GM21360 (cell line): ENCODE measurements at regions not wholly inside any gene's neighbourhood (a gene's known extent, or its start where the extent isn't known, plus 50 kb on each side); places are given as distances from the start of the nearest gene placed in this dataset.
"Not testable (repeated sequence)": the region's sequence is repeated elsewhere in the genome, so short reads cannot be mapped to it uniquely, and the experiment has no call there.

Source experiments
- ATAC-seq: cut with Tn5 transposase; IDR thresholded peaks from one replicate; pipeline ENCODE4 v1.9.1; 2021; ENCODE audit warnings: mild to moderate bottlenecking, moderate library complexity; ENCODE audit not compliant: unreplicated experiment

- no peak for ATAC-seq
These were observed 2695.8 kb downstream of the PCDH9 start for GRCh38 chr13:64534302-64534701.

DNA sequence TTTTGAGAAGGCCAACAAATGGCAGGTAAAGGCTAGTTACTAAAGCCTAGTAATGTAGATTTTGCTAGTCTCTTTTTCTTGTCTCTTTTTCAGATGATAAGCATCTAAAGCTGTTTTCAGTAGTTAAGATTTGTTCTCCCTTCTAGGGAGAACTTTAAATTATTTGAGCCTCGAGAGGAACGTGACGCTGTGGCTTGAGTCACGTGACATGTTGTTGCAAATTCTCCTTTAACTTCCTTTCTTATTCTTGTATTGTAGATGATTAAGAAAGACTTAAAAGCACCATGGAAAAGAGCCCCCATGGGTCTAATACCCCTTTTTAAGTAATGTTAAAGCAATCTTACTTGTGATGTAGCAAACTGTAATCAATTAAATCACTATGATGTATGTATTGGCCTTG lies 2698.7 kb downstream of the PCDH9 start:
- no peak for ATAC-seq

- no peak for ATAC-seq
These were observed 2700.2 kb downstream of the PCDH9 start for GRCh38 chr13:64529874-64530485.

DNA sequence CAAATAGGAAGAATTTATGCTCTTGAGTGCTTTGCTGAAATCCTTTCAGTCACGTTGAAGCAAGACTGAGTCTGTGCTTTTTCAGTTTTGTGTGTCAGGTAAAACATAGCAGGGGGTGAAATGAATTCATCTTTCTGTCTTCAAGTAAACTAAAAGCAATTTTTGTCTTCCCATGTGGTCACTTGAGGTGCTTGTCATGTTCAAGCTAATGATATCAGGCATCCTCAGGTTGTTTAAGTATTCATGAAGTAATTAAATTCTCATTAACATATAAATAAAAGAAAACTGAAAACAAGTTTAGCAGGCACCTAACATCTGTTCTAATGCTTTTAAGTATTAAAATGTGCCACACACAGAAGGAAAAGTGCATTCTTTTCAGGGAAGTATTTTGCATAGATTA lies 2701.3 kb downstream of the PCDH9 start:
- no peak for ATAC-seq

- ATAC-seq = no peak
These were observed 2702.6 kb downstream of the PCDH9 start for GRCh38 chr13:64527561-64527960.

DNA sequence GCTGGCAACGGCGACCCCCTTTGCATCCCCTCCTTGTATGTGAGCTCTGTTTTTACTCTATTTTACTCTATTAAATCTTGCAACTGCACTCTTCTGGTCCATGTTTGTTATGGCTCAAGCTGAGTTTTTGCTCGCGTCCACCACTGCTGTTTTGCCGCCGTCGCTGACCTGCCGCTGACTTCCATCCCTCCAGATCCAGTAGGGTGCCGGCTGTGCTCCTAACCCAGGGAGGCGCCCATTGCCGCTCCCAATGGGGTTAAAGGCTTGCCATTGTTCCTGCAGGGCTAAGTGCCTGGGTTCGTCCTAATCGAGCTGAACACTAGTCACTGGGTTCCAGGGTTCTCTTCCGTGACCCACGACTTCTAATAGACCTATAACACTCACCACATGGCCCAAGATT lies 2704.4 kb downstream of the PCDH9 start:
- ATAC-seq = no peak

- ATAC-seq = no peak
These were observed 2719.4 kb downstream of the PCDH9 start for GRCh38 chr13:64510747-64511146.

DNA sequence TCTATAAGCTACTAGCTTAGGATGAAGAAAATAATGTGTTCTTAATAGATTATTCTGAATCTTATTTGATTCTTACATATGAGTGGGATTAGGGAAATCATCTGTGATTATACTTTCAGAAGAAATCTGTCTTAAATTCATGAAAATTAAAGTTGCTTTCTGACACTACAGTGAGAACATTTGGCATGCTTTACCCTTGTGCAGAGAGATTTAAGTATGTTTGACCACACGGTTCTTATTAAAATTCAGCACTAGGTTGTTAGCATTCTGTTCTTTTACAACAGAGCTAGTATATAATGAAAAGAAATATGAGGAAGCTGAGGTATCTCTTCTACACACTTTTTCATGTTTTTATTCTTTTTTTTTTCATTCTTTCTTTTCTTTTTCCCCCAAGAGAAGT lies 2723.9 kb downstream of the PCDH9 start:
- ATAC-seq = no peak

DNA sequence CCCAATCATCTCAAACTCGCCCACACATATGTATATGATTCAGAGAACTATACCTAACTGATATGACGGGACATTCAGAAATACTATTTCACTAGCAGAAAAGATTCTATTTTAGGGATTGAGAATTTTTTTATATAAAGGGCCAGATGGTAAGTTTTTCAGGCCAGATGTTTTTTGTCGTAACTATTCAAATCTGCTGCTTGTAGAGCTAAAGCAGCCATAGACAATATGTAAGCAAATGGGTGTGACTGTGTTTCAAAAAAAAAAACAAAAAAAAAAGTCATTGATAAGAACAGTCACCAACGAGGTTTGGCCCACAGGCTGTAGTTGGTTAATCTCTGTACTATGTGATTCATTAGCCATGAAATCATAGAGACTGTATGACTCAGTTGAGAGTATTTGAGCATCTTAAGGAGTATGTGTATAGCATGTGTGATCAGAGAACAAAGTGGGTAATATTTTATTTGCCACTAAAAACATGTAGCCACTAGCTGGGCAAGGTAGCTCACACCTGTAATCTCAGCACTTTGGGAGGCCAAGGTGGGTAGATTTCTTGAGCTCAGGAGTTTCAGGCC lies 2724.7 kb downstream of the PCDH9 start:
- no peak for ATAC-seq

- no peak for ATAC-seq
These were observed 2741.4 kb downstream of the PCDH9 start for GRCh38 chr13:64488731-64489130.

GRCh38 chr13:64482373-64482772 lies 2747.8 kb downstream of the PCDH9 start:
- ATAC-seq = no peak

GRCh38 chr13:64480672-64481071 lies 2749.5 kb downstream of the PCDH9 start:
- ATAC-seq = no peak

DNA sequence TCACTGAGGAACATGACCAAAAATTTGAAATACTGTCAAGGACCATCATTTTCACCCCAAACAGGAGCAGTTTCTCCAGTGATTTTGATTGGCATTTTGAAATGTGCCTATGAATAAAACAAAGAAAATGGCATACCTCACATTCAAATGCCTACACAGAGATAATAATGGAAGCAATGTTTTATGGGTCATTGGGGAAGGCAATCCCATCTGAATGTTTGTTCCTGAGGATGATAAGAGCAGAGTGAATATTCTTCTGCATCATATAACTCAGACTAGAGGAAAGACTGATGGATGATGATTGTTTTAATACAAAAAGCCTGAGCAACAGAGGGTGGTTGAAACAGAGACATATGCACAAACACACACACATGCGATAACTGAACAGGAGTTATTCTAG lies 2749.9 kb downstream of the PCDH9 start:
- no peak for ATAC-seq

- no peak for ATAC-seq
These were observed 2753.0 kb downstream of the PCDH9 start for GRCh38 chr13:64477146-64477545.

DNA sequence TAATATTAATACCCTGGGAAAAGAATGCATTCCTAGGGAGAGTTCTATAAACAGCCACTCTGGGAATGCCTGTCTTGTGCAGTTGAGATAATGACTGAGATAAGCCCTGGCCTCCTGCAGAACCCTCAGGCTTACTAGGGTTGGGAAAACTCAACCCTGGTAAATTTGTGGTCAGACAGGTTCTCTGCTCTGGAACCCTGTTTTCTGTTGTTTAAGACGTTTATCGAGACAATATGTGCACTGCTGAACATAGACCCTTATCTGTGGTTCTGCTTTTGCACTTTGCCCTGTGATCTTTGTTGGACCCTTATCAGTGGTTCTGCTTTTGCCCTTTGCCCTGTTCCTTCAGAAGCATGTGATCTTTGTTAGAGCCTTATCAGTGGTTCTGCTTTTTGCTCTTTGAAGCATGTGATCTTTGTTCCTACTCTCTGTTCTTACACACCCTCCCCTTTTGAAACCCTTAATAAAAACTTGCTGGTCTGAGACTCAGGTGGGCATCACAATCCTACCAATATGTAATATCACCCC lies 2754.0 kb downstream of the PCDH9 start:
- ATAC-seq = not testable (repeated sequence)

GRCh38 chr13:64471916-64472315 lies 2758.2 kb downstream of the PCDH9 start:
- ATAC-seq = no peak

- no peak for ATAC-seq
These were observed 2759.4 kb downstream of the PCDH9 start for GRCh38 chr13:64470751-64471150.

GRCh38 chr13:64459778-64460177 lies 2770.4 kb downstream of the PCDH9 start:
- ATAC-seq = no peak

DNA sequence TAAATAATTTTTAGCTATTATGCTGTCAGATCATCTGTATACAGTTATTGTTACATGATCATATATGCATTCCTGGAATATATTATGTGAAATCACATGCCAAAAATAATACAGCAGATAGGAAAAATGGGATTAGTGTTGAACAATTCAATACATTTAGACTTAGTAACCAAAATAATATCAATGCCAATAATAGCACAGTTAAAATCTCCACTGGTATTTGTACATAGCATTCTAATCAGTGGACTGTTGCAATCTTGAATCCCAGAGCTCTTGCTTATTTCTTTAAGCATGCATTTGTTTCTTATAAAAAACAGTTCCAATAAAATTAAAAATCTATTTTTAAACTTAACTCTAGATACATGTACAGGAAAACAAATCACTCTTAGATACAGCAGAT lies 2772.2 kb downstream of the PCDH9 start:
- no peak for ATAC-seq

- ATAC-seq = no peak
These were observed 2775.0 kb downstream of the PCDH9 start for GRCh38 chr13:64455124-64455523.

GRCh38 chr13:64453831-64454230 lies 2776.3 kb downstream of the PCDH9 start:
- no peak for ATAC-seq

DNA sequence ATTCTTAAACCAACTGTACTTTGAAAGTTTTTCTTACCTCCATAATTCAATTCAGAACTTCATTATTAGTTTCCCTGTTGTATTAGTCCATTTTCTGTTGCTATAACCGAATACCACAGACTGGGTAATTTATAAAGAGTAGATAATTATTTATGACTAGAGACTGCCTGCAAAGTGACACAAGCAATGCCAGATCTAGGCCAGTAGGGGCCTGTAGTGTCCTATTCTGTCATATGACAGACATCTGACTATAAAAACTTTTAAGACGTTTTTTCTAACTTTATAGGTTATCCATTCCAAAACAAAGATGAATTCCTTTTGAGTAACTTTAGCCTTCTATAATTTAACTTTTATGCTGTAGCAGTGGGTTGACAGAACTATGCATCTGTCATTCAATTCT lies 2783.8 kb downstream of the PCDH9 start:
- ATAC-seq = no peak

GRCh38 chr13:64441740-64442139 lies 2788.4 kb downstream of the PCDH9 start:
- no peak for ATAC-seq
